ENCODE measurements at regions not wholly inside any gene's neighbourhood (a gene's known extent, or its start where the extent isn't known, plus 50 kb on each side); places are given as distances from the start of the nearest gene placed in this dataset.

DNA sequence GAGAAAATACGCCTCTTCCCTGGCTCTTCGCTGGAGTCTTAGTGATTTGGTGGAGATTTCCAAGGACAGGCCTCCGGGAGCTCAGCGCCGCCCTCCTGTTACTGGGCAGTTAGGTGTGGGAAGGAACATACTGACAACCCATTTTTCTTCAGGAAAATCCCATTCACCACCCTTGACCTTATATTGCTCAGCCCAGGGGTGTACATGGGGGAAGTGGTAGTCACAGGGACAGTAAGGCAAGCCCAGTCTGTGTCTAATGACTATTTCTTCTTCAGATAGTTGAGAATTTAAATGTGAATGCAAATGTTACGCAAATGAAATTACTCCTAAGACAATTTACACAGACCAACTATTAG is 119.4 kb downstream of the UQCRFS1 start:
- no peak for DNase-seq

DNA sequence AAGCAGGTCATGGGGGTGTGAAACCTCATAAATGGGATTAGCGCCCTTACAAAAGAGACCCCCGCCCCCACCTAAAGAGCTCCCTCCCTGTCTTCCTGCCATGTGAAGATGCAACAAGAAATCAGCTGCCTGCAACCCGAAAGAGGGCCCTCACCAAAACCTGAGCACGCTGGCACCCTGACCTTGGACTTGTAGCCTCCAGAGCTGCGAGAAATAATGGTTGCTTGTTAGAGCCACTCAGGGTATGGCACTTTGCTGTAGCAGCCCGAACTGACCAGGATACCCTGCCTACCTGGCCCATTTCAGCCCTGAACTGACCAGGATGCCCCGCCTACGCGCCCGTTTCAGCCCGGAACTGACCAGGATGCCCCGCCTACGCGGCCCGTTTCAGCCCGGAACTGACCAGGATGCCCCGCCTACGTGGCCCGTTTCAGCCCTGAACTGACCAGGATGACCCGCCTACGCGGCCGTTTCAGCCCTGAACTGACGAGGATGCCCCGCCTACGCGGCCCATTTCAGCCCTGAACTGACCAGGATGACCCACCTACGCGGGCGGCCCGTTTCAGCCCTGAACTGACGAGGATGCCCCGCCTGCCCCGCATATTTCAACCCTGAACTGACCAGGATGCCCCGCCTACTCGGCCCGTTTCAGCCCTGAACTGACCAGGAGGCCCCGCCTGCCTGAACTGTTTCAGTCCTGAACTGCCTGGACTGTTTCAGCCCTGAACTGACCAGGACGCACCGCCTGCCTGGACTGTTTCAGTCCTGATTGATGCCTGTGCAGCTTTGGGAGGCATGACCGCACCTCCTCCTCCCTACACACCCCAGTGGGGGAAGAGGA is 120.0 kb downstream of the UQCRFS1 start:
- no peak for DNase-seq

DNA sequence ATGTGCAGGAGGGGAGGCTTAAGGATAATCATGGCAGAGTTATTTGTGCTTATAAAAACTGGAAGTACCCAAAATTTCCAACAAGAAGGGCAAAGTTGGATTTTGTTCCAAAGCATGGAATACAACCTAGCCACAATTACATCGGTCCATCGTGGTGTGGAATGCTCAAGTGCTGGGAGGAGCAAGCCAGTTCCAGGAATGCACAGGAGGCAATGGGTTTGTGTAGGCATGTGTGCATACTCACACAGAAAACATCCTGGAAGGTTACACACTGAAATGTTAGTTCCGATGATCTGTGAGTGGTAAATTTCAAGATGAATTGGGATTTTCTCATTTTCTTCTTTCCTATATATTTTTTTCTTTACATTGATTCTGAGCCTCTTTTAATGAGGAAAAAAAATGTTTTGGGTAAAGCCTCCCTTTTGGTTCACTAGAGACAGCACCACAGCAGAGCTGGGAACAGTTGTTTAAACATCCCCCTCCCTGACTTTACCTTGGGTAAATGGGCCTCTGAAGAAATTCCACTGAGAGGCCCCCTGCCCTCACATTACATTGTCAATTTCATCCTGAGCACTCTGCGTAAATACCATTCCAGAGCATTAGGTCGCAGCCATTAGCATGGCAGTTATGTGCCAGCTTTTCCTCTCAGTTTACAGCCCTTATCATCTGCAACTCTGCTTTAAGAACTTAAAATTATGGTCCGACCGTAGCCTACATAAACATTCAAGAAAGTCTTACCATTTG is 122.0 kb downstream of the UQCRFS1 start:
- DNase-seq = no peak

DNA sequence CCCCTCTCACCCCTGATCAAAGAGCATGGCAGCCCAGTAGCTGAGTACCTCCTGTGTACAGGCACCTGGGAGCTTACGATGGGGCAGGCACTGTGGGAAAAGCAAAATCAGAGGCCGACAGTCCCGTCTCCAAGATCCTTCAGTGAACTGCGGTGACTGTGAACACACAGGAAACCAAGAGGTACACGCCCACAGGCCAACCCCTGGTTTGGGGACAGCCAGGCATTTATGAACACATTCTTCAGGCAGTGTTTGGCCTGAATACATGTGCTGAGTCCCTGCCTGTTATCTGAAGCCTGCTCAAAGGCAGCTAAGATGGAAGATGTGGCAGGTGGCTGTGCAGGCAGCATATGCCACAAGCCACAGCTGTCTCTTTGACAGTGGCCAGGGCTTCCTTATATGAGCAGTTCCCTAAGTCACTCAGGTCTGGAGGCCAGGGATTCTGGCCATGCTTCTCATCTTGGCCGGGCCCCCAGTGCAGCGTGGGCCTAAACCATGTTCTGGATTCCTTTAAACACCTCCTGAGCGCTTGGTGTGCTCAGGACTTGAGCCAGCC is 123.6 kb downstream of the UQCRFS1 start:
- no peak for DNase-seq

DNA sequence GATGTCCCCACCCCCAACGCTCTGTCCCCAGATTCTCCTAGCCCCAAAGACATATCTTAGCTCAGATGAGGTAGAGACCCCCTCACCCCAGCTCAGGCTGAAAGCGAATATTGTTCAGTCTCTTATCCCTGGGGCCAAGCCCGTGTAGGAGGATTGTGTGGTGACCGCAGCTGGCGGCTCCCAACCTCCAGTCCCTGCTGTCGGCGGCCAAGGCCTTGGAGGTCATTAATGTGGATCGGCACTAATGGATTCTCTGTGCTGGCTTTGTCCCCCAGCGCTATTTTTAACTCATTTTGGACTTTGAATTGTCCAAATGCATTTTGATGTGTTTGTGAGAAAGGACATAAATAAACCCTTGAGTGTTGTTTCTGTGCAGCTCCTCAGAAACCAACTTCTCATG is 124.2 kb downstream of the UQCRFS1 start:
- DNase-seq = no peak

DNA sequence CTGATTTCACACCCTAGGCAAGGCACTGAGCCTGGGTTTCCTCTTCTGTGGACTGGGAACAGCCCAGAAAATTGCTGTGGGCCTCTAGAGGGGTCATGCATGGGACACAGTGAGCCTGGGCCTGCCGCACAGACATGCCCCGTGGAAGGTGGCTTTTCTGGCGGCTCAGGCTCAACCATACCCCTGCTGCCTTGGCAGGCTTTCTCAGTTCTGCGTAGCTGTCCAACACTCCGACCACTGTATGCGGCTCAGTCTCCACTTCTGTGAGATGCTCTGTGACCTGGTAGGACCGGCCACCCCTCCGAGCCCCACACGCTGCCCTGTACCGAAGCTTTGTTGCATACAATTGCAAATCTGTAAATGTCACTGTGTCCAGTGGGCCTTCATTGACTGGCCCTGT is 126.3 kb downstream of the UQCRFS1 start:
- DNase-seq = no peak

DNA sequence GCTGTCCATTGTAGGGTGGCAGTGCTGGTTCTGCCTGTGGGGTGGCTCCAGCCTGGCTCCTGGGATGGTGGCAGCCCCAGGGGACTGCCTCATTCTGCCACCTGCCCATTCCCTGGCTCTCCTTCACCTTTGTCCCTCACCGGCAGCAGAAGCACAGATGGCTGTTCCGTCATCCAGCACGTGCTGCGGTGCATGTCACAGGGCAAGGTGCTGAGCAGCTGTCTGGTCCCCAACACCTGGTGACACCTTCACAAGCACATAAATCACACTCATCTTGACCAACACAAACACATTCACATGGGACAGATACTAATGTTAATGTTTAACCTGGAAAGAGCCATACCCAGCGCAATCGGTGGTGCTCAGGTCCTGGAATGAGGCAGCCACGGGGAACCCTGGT is 126.8 kb downstream of the UQCRFS1 start:
- DNase-seq = no peak

DNA sequence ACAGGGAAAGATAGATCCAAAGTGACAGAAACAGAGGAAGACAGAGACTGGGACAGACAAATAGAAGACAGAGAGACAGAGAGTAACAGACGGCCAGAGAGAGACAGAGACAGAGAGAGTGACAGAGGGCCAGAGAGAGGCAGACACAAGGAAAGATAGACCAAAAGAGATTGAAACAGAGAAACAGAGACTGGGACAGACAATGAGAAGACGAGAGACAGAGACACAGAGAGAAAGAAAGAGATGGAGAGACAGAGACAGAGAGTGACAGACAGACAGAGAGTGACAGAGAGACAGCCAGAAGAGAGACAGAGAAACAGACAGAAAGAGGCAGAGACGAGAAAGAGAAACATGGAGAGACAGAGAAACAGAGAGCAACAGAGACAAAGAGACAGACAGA is 127.3 kb downstream of the UQCRFS1 start:
- DNase-seq = no peak

DNA sequence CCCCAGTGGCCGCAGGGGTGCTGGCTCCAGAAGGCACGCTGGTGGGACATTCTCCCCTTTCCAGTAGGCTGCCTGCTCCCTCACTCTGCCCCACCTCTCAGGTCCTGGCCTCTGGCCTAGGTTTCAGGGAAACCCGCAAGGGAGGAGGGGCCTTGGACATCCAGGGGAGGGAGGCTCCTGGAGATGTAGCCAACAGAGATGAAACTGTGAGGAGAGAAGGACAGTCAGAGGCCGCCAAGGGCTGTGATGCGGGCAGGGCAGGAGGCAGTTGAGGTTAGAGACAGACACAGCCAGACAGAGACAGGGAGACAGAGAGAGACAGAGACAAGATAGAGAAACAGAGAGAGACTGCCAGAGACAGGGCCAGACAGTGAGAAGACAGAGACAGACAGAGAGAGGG is 127.7 kb downstream of the UQCRFS1 start:
- DNase-seq = no peak

DNA sequence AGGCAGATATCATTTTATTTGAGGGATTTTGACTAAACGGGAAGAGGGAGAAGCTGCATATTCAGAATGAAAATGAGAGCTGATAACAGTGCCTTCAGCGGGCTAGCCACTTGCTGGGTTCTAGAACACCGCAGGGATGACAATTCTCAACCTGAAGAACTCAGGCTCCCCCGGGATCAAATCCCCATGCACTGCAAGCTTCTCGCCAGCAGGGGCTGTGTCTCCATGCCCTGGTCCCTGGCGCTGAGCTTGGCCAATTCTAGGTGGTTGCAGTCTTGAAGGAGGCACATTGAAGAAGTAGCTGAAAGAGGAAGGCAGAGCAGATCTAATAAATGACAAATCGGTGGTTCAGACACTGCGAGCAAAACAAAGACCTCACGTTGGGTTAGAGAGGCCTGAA is 128.7 kb downstream of the UQCRFS1 start:
- no peak for DNase-seq

DNA sequence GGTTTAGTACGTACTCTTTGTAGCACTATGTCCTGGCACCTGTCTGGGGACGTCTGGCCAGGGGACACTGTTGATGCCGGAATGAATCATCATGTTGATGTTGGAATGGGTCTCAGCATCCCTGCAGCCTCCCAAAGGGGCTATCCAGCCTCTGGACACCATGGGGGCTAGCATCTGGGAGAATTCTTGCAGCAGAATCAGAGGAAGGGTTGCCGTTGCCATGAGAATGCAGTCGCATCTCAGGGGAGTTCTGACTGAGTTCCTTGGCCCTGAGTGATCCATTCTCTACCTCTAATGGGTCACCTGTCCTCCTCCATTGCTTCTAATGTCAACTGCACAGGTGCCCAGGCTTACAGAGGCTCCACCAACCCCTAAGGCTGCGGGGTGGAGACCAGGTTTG is 129.1 kb downstream of the UQCRFS1 start:
- DNase-seq = no peak

DNA sequence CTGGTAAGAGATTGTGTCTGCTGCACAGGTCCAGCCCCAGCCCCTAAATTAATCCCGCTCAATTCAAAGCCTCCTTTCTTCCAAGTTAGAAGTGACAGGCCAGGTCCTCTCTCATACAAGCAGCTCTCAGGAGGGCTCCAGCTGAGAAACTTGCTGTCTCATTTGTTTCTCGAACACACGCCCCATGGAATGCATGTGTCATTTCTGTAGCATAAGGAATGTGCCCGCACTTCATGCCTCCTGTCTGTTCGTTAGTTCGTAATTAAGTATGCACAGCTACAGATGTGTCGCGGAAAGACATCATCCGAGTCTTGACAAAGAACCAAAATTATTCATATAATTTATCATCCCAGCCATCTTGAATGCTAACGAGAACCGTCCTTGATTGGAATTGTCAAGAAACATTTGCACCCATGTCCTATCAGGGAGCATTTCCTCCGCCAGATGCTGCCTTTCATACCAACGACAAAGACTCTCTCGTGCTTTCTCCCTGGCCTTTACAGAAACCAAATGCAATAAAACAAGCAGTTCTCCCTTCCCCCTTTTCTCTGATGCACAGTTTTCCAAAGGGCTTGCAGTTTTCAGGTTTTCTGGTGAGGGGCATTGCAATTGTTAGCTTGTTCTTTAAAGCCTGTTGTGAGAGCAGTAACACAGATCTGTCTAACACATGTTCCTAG is 133.5 kb downstream of the UQCRFS1 start:
- DNase-seq = no peak

DNA sequence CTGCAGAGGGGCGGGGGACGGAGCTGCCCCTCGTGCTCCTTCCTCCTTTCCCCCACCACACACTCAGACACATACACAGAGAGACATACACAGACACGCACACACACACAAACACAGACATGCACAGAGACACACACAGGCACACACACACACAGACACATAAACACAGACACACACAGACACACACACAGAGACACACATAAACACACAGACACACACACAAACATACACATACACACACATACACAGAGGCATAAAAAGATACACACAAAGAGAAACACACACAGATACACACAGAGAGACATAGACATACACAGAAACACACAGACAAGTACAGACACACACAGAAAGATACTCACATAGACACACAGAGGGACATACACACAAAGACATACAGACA is 136.0 kb downstream of the UQCRFS1 start:
- DNase-seq = no peak

DNA sequence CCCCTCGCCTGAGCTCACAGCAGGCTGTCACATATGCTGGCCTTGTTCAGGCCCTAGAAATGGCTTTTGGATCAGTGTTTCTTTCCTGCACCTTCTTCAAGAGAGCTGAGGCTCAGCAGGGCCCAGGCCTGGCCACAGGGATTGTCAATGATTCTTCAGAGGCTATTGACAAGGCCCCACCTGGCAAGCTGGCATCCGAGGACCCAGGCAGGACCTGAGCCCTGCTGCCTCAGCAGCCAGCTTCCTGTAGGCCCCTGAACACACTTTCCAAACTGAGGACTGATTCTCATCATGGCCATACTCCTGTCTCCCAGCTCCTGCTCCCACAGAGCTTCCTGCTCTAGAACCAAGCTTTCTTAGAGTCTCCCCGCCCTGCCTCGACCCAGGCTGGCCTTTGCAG is 136.8 kb downstream of the UQCRFS1 start:
- DNase-seq = no peak

DNA sequence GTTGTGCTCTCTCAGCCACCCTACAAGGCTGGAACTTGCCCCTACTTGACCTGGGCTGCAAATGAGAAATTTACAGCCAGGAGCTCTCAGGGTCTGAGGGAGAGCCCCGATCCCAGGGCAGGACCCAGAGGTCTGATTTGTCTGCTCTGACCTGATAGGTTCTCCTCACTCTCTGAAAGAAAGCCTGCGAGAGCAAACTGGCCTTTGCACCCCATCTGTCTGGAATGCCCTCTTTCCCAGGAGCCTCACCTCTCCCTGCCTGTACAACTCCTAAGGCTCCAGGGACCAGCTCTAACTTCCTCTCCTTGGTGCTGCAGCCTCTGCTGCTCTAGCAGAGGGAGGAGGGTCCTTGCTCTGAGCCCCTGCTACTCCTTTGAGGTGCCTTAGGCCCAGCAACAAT is 137.8 kb downstream of the UQCRFS1 start:
- no peak for DNase-seq

DNA sequence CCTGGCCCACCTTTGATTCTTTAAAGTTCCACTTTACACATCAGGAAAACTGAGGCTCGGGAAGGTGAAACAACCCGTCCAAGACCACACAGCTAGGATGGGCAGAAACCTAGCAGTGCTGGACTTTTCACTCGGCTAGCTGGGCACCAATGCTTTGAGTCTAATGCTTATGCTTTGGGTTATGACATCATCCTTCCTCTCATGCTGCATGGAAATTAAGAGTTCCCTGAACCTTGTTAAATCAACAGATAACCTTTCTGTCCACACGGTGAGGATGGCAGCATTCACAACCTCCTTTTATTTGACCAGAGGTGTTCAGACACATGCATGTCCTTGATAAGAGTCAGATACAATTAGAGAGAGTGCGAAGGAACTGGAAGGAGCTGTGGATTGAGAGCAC is 138.4 kb downstream of the UQCRFS1 start:
- no peak for DNase-seq

DNA sequence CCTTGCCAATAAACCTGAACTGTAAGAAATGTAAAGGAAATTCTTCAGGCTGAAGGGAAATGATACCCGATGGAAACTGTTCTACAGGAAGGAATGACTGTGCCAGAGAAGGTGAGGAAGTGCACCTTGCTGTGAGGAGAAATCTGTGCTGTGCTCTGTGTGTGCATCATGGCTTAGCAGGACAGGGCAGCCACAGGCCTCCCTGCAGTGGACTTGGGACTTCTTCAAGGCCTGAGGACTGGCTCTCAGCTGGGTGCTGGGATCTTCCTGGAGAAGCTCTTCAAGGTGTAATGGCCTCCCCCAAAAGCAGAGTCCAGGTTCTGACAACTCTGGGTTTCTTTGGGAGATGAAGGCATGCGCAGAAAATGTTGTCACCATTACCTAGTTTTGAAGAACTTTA is 145.1 kb downstream of the UQCRFS1 start:
- no peak for DNase-seq

DNA sequence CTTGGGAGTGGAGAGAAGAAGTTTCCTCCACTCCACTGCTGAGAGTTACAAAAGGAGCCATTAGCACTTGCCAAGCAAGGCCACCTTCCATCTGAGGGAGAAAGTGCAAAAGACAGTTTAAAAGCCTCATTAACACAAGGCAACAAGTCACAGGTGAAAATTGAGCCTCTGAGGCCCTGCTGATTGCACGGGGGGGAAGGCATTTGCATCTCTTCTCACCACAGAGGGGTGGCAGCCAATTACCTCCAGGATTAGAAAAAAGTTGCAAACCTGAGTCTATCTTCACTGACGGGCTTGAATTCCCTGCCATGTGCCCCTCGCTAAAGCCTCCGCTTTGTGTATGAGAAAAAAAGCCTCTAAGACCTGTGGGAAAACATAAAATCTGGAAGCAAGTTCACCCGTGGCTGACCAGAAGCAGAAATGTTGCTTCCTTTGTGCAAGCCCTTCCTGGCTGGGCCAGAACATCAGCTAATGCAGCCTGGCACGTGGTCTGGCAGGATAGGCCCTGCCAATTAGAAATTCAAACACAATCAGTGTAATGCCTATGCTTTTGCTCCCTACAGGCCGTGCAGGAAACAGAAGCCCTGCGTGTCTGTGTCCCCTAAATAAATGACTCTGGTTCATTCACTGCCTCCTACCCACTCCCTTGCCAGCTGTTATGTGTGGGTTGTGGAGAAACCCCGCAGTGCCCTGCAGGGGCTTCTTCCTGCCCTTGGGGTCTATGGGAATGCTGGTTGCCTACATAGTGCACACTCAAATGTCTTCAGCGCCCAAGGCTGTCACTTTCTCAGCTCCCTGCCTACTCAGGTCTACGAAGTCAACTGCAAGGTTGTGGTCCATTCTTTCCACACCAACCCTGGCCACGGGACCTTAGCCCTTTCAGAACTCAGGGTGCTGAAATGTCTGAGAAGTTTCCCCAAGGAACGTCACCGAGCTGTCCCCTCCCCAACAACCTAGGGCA is 150.2 kb downstream of the UQCRFS1 start:
- no peak for DNase-seq

DNA sequence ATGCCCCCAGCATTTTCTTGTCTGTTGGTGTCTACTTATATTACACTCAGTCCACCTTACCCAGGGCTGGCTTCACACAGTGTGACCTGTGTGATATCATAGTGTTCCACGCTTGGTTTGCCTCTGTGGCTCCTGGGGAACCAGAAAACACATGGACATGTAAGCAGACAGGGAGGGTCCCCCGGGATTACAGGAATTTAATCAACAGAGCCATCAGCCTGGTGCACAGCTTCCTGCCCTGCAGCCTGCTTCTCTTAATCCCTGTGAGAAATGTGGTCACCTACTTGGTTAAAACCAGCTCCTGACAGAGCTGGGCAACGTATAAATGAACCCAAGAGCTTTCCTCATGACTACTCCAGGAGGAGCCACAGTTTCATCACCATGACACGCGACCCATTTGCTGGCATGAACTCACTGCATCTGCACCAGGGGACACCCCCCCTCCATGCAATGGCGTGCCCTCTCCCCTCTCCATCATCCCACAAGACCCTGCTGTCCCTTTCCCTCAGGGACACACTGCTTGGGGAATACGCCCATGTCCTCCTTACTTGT is 152.1 kb downstream of the UQCRFS1 start:
- DNase-seq = no peak

DNA sequence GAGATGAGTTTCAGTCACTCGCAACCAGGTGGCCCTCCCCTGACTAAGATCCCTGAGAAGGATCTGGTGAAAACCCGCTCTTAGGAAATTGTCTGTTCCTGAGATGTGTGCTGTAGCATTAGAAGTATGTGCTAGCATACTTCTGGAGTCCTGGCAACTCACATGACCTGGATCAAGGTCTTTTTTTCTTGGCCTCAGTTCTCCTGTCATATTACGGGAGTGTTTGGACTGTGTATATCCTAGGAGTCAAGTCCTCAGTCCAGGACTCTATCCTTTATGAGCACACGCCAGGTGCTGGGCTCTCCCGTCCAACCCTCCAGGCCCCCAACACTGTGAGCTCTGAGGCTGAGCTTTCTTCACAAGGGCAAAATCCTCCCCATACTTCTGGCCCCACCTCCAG is 156.4 kb downstream of the UQCRFS1 start:
- no peak for DNase-seq

DNA sequence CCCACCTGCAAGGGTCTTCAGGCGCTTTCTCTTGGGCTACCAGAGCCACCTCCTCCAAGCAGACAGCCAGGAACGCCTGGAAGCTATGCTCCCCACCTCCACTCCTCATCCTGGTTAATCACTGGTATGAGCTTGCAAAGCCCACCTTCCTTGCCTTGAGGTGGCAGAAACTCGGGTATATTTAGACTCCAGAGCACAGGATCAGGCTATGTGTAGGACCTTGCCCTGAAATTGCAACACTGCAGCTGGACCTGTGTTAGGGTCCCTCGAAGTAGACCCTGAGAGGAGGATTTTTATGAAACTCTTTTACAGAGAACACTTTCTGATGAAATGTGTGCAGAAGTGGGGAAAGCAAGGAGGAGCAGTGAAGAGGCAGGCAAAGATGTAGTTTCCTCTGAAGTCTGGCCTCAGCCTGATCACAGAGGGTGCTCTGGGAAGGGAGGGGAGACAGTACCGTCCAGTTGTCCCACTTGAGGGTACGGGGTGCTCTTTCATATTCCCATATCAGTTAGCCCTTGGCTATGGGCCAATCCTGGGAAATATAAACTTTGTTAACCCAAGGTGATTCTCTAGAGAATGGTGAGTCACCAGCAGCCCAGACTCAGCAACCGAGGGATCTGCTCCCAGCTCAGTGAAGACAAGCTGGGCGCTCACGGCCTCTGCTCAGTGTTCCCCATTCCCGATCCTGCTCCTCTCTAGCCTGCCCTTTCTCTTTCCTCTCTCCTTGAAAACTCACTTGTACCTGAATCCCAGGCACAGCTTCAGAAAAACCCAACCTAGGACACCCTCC is 157.9 kb downstream of the UQCRFS1 start:
- DNase-seq = no peak
